ENCODE measurements at regions not wholly inside any gene's neighbourhood (a gene's known extent, or its start where the extent isn't known, plus 50 kb on each side); places are given as distances from the start of the nearest gene placed in this dataset.

- H3F3A ChIP-seq (ENCODE audit: low read length, unreplicated experiment): no peaks in the 10 kb centered on the region
- no peaks in the 10 kb centered on the region for H3K27me3 ChIP-seq (ENCODE audit: low read length)
- H3K9me2 ChIP-seq (replicated peaks; ENCODE audit: low read length): no peaks in the 10 kb centered on the region
- no peak overlapping the region for H3K9ac ChIP-seq (ENCODE audit: low read length)
- ChIA-PET CTCF (no interaction called here), POLR2A (ENCODE audit: unreplicated experiment) (no interaction called here)
- H4K20me1 ChIP-seq (ENCODE audit: low read length): no peaks in the 10 kb centered on the region
- H3K79me2 ChIP-seq (ENCODE audit: low read length): no peaks in the 10 kb centered on the region
- H3K4me2 ChIP-seq (ENCODE audit: low read length): no peak overlapping the region
- no peak overlapping the region for H3K4me3 ChIP-seq (ENCODE audit: low read length)
- no peaks in the 10 kb centered on the region for H3K4me1 ChIP-seq (ENCODE audit: insufficient read depth, low read length)
- TF ChIP-seq EZH2phosphoT487 (IDR thresholded peaks at IDR 0.05; ENCODE audit: borderline replicate concordance, low read length) (no peak), EZH2 (IDR thresholded peaks at IDR 0.05; ENCODE audit: low read length, unreplicated experiment) (no peak), CTCF (conservative IDR thresholded peaks at IDR 0.05; ENCODE audit: low read depth, low read length) (no peak)
- no peak overlapping the region for H3K27ac ChIP-seq (ENCODE audit: low read length)
- no peak for DNase-seq
- H2AFZ ChIP-seq (ENCODE audit: low read length): no peak overlapping the region
- ATAC-seq: no peak
- intact Hi-C loops (cut with micrococcal nuclease): no loop called here
- BruUV-seq (replicated peaks): no TSS peak
- H3K9me3 ChIP-seq (ENCODE audit: low read length): no peaks in the 10 kb centered on the region
- H3K36me3 ChIP-seq (ENCODE audit: low read depth, low read length): no peaks in the 10 kb centered on the region
Measured at GRCh38 chr11:91756829-91757480, 467.7 kb upstream of the FAT3 start.

DNA sequence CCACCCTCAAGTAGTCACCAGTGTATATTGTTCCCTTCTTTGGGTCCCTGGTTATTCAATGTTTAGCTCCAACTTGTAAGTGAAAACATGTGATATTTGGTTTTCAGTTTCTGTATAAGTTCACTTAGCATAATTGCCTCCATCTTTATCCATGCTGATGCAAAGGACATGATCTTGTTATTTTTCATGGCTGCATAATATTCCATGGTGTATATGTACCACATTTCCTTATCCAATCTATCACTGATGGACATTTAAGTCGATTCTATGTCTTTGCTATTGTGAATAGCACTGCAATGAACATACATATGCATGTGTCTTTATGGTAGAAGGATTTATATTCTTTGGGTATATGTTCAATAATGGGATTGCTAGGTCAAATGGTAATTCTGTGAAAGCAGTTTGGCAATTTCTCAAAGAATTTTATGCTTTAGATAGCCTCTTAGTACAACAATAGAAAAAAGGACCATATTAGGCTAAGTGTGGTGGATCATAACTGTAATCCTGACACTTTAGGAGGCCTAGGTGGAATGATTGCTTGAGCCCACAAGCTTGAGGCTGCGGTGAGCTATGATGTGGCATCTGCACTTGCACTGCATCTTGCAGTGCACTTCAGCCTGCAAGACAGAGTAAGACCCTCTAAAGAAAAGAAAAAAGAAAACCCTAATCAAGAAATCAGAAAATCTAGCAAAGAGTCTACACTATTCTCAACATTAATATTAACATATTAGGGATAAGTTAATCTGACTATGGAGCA is 468.5 kb upstream of the FAT3 start:
- POLR2A ChIA-PET (ENCODE audit: unreplicated experiment): no interaction called here
- no TSS peak for BruUV-seq (replicated peaks)

More for the DNA sequence above, 468.5 kb upstream of the FAT3 start:
- no peak overlapping the region for H3K4me3 ChIP-seq (ENCODE audit: low read length)
- H3K9me3 ChIP-seq (ENCODE audit: low read length): no peaks in the 10 kb centered on the region
- DNase-seq: no peak
- H3K4me2 ChIP-seq (ENCODE audit: low read length): no peak overlapping the region
- no peak for TF ChIP-seq EZH2phosphoT487 (IDR thresholded peaks at IDR 0.05; ENCODE audit: borderline replicate concordance, low read length)
- no peak for TF ChIP-seq CTCF (conservative IDR thresholded peaks at IDR 0.05; ENCODE audit: low read depth, low read length)
- TF ChIP-seq EZH2 (IDR thresholded peaks at IDR 0.05; ENCODE audit: low read length, unreplicated experiment): no peak
- CTCF ChIA-PET: no interaction called here
- intact Hi-C loops (cut with micrococcal nuclease): no loop called here
- no peak overlapping the region for H3K27ac ChIP-seq (ENCODE audit: low read length)
- no peaks in the 10 kb centered on the region for H3F3A ChIP-seq (ENCODE audit: low read length, unreplicated experiment)
- H3K9ac ChIP-seq (ENCODE audit: low read length): no peak overlapping the region
- no peak overlapping the region for H2AFZ ChIP-seq (ENCODE audit: low read length)
- no peaks in the 10 kb centered on the region for H3K27me3 ChIP-seq (ENCODE audit: low read length)
- no peaks in the 10 kb centered on the region for H3K79me2 ChIP-seq (ENCODE audit: low read length)
- no peak for ATAC-seq
- no peaks in the 10 kb centered on the region for H4K20me1 ChIP-seq (ENCODE audit: low read length)
- H3K4me1 ChIP-seq (ENCODE audit: insufficient read depth, low read length): no peaks in the 10 kb centered on the region
- H3K36me3 ChIP-seq (ENCODE audit: low read depth, low read length): no peaks in the 10 kb centered on the region
- H3K9me2 ChIP-seq (replicated peaks; ENCODE audit: low read length): no peaks in the 10 kb centered on the region
